Cardiac septum (tissue), 1 donor: ENCODE measurements at regions not wholly inside any gene's neighbourhood (a gene's known extent, or its start where the extent isn't known, plus 50 kb on each side); places are given as distances from the start of the nearest gene placed in this dataset.
"Not testable (repeated sequence)": the region's sequence is repeated elsewhere in the genome, so short reads cannot be mapped to it uniquely, and the experiment has no call there.

Source experiments
- DNase-seq: peaks from one replicate; pipeline ENCODE4 v3.0.0-alpha.2; 2020; ENCODE audit warnings: low spot score
- intact Hi-C: fragments of 100-400 bp; cut with DNase I; formaldehyde crosslinking; loops from one replicate; pipeline ENCODE4 v1.14.0; 2022
- donor health status: DM: no; HTN: no; CAD: no.

- peak; percentile 24 for DNase-seq
- intact Hi-C loops, result not testable (repeated sequence)
These were observed 195.1 kb downstream of the NPIPB11 start for GRCh38 chr16:29211456-29211855.

GRCh38 chr16:29210299-29211150, 196.0 kb downstream of the NPIPB11 start:
- intact Hi-C loops, result not testable (repeated sequence)
- DNase-seq, result peak; percentile 26

- peak; percentile 15 for DNase-seq
- intact Hi-C loops, result not testable (repeated sequence)
These were observed 200.4 kb downstream of the NPIPB11 start for GRCh38 chr16:29206120-29206519.

GRCh38 chr16:29205151-29205550, 201.4 kb downstream of the NPIPB11 start:
- intact Hi-C loops, DNase-seq: not testable (repeated sequence)

GRCh38 chr16:29204806-29205135, 201.7 kb downstream of the NPIPB11 start:
- DNase-seq, result peak; percentile 50
- intact Hi-C loops, result no loop called here

GRCh38 chr16:29203933-29204805, 202.3 kb downstream of the NPIPB11 start:
- intact Hi-C loops, result not testable (repeated sequence)
- DNase-seq, result peak; percentile 19

GRCh38 chr16:29203046-29203932, 203.2 kb downstream of the NPIPB11 start:
- intact Hi-C loops, result not testable (repeated sequence)
- DNase-seq, result peak; percentile 63

- peak; percentile 15 for DNase-seq
- intact Hi-C loops, result not testable (repeated sequence)
These were observed 203.9 kb downstream of the NPIPB11 start for GRCh38 chr16:29202642-29203041.

GRCh38 chr16:29202025-29202632, 204.4 kb downstream of the NPIPB11 start:
- intact Hi-C loops, result not testable (repeated sequence)
- peak; percentile 27 for DNase-seq

GRCh38 chr16:29201296-29202024, 205.1 kb downstream of the NPIPB11 start:
- intact Hi-C loops, result not testable (repeated sequence)
- DNase-seq, result peak; percentile 69

- DNase-seq, result peak; percentile 31
- intact Hi-C loops, result not testable (repeated sequence)
These were observed 205.8 kb downstream of the NPIPB11 start for GRCh38 chr16:29200681-29201080.

- intact Hi-C loops, result not testable (repeated sequence)
- DNase-seq, result peak; percentile 70
These were observed 206.3 kb downstream of the NPIPB11 start for GRCh38 chr16:29200135-29200601.

- peak; percentile 76 for DNase-seq
- intact Hi-C loops, result not testable (repeated sequence)
These were observed 206.9 kb downstream of the NPIPB11 start for GRCh38 chr16:29199626-29200025.

- peak; percentile 65 for DNase-seq
- intact Hi-C loops, result no loop called here
These were observed 207.6 kb downstream of the NPIPB11 start for GRCh38 chr16:29198731-29199521.

GRCh38 chr16:29198231-29198630, 208.3 kb downstream of the NPIPB11 start:
- intact Hi-C loops, result no loop called here
- no peak for DNase-seq

- DNase-seq, intact Hi-C loops: not testable (repeated sequence)
These were observed 208.9 kb downstream of the NPIPB11 start for GRCh38 chr16:29197494-29198100.

GRCh38 chr16:29196746-29197145, 209.8 kb downstream of the NPIPB11 start:
- intact Hi-C loops, DNase-seq: not testable (repeated sequence)
